ENCODE measurements at regions not wholly inside any gene's neighbourhood (a gene's known extent, or its start where the extent isn't known, plus 50 kb on each side); places are given as distances from the start of the nearest gene placed in this dataset.

DNA sequence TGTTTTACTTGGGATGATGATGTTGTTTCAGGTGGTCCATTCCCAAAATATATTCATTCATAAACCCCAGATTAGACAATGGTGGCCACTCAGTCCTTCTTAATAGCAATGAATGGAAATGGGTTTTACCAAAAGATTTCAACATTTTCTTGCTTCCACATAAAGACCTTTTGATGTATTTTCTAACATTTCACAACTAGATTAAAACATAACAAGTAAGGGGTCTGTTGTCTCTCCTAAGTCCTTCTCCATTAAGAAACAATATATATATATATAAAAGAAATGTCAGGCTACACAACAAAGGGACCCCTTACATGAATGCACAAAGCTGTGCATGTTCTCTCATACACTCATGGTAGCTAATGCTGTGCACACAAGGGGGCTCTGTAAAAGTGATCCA lies 176.4 kb downstream of the ANXA2 start:
- ChIA-PET CTCF (no interaction called here), POLR2A (no interaction called here)
- DNase-seq (ENCODE audit: extremely low spot score), result no peak
- TF ChIP-seq SUZ12 (IDR thresholded peaks at IDR 0.05), result no peak
- no peak for TF ChIP-seq TARDBP (IDR thresholded peaks at IDR 0.05)
- TF ChIP-seq BHLHE40 (IDR thresholded peaks at IDR 0.05; ENCODE audit: borderline replicate concordance), result no peak
- no peak for TF ChIP-seq ZNF384 (IDR thresholded peaks at IDR 0.05)
- TF ChIP-seq NFRKB (IDR thresholded peaks at IDR 0.05), result no peak
- no peak for TF ChIP-seq ARNT (IDR thresholded peaks at IDR 0.05)
- TF ChIP-seq SP1 (IDR thresholded peaks at IDR 0.05), result no peak

DNA sequence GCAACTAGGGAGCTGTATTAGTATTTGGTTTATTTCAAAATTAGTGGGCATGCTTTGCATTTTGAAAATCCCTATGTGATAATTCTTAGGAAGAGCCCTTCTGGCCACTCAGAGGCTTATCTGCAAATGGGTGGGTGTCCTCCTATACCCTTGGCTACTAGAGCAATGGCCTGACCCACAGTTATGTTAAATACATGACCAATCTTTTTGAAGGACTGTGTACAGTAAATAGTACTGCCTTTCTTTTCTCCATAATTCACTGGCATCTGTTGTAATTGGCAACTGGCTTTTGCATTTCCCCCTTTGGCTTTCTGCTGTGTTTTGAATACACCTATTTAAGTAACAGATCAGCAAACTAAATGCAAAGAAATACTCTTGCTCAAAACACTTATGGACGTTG lies 175.4 kb downstream of the ANXA2 start:
- CTCF ChIA-PET, result no interaction called here
- POLR2A ChIA-PET, result no interaction called here
- TF ChIP-seq HDGF (IDR thresholded peaks at IDR 0.05; ENCODE audit: borderline replicate concordance), result no peak
- no peak for TF ChIP-seq ELF4 (IDR thresholded peaks at IDR 0.05)
- TF ChIP-seq CTBP1 (IDR thresholded peaks at IDR 0.05; ENCODE audit: borderline replicate concordance), result no peak
- no peak for TF ChIP-seq TARDBP (IDR thresholded peaks at IDR 0.05)
- TF ChIP-seq FOXK2 (IDR thresholded peaks at IDR 0.05), result no peak
- TF ChIP-seq LEF1 (IDR thresholded peaks at IDR 0.05; ENCODE audit: borderline replicate concordance), result no peak
- TF ChIP-seq FOXM1 (IDR thresholded peaks at IDR 0.05; ENCODE audit: borderline replicate concordance), result no peak
- TF ChIP-seq ARNT (IDR thresholded peaks at IDR 0.05), result no peak
- TF ChIP-seq L3MBTL2 (conservative IDR thresholded peaks at IDR 0.05), result no peak
- no peak for TF ChIP-seq ZNF384 (IDR thresholded peaks at IDR 0.05)
- no peak for TF ChIP-seq NFRKB (IDR thresholded peaks at IDR 0.05)
- TF ChIP-seq SUZ12 (IDR thresholded peaks at IDR 0.05), result no peak
- TF ChIP-seq FOXA1 (IDR thresholded peaks at IDR 0.05), result no peak
- no peak for TF ChIP-seq SP1 (IDR thresholded peaks at IDR 0.05)
- TF ChIP-seq BHLHE40 (IDR thresholded peaks at IDR 0.05; ENCODE audit: borderline replicate concordance), result no peak
- TF ChIP-seq, protein P1, sequence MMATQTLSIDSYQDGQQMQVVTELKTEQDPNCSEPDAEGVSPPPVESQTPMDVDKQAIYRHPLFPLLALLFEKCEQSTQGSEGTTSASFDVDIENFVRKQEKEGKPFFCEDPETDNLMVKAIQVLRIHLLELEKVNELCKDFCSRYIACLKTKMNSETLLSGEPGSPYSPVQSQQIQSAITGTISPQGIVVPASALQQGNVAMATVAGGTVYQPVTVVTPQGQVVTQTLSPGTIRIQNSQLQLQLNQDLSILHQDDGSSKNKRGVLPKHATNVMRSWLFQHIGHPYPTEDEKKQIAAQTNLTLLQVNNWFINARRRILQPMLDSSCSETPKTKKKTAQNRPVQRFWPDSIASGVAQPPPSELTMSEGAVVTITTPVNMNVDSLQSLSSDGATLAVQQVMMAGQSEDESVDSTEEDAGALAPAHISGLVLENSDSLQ (IDR thresholded peaks at IDR 0.05), result no peak
- DNase-seq (ENCODE audit: extremely low spot score), result no peak

GRCh38 chr15:60223176-60223575 lies 174.6 kb downstream of the ANXA2 start:
- ChIA-PET CTCF (interaction anchor here (0.6 kb wide), 2 partner anchors 10 to 25 kb away, joined by 3 read pairs; no protein-coding TSS in a partner anchor), POLR2A (no interaction called here)
- no peak for DNase-seq (ENCODE audit: extremely low spot score)
- TF ChIP-seq ZNF384 (IDR thresholded peaks at IDR 0.05) (no peak), ELF4 (IDR thresholded peaks at IDR 0.05) (no peak), FOXK2 (IDR thresholded peaks at IDR 0.05) (no peak), CTBP1 (IDR thresholded peaks at IDR 0.05; ENCODE audit: borderline replicate concordance) (no peak), LEF1 (IDR thresholded peaks at IDR 0.05; ENCODE audit: borderline replicate concordance) (no peak), ARNT (IDR thresholded peaks at IDR 0.05) (no peak), SP1 (IDR thresholded peaks at IDR 0.05) (no peak), NFRKB (IDR thresholded peaks at IDR 0.05) (no peak), HDGF (IDR thresholded peaks at IDR 0.05; ENCODE audit: borderline replicate concordance) (no peak)
- TF ChIP-seq, protein P1 (IDR thresholded peaks at IDR 0.05), result no peak

DNA sequence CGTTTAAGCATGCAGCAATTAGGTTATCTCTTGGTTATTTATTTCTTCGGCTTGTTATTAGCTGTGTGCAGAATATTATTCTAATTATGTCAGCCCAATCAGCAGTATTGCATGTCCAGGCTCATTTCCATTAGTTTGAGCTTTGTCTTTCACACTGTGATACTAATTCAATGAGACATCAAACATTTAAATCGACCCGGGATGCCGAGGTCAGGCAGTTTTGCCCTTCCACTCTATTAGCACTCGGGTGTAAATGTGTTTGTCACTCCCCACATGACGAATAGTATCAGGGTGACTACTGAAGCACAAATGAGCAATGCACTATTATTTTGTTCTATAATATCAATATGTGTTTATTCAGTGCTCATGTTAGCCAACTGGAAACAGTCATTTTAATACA lies 170.9 kb downstream of the ANXA2 start:
- TF ChIP-seq FOXA1 (IDR thresholded peaks at IDR 0.05), result no peak
- ChIA-PET CTCF (no interaction called here), POLR2A (no interaction called here)
- no peak for DNase-seq (ENCODE audit: extremely low spot score)

DNA sequence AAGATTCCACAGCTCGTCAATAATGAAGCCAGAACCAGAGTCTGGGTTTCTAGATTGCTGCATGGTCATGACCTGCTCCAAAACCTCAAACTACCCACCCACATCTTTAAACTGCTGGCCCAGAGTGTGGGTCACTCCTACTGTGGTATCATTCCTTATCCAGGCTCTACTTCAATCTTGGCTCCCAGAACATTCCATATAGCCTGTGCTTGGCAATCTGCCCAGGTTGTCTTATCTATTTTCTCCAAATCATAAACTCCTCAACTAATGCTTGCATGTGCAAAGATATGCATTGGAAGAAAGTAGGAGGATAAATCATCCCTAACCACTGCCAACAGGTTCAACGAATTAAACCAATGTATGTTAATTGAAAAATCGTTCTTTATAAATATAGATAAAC lies 169.7 kb downstream of the ANXA2 start:
- ChIA-PET POLR2A (no interaction called here), CTCF (no interaction called here)
- TF ChIP-seq TARDBP (IDR thresholded peaks at IDR 0.05) (no peak), SP1 (IDR thresholded peaks at IDR 0.05) (no peak), SUZ12 (IDR thresholded peaks at IDR 0.05) (no peak), ELF4 (IDR thresholded peaks at IDR 0.05) (no peak), ZNF384 (IDR thresholded peaks at IDR 0.05) (no peak), HDGF (IDR thresholded peaks at IDR 0.05; ENCODE audit: borderline replicate concordance) (no peak), BHLHE40 (IDR thresholded peaks at IDR 0.05; ENCODE audit: borderline replicate concordance) (no peak), FOXM1 (IDR thresholded peaks at IDR 0.05; ENCODE audit: borderline replicate concordance) (no peak), CTBP1 (IDR thresholded peaks at IDR 0.05; ENCODE audit: borderline replicate concordance) (no peak), FOXA1 (IDR thresholded peaks at IDR 0.05) (no peak), NFRKB (IDR thresholded peaks at IDR 0.05) (no peak), ARNT (IDR thresholded peaks at IDR 0.05) (no peak), FOXK2 (IDR thresholded peaks at IDR 0.05) (no peak), L3MBTL2 (conservative IDR thresholded peaks at IDR 0.05) (no peak)
- TF ChIP-seq, protein P1 (IDR thresholded peaks at IDR 0.05), result no peak
- no peak for DNase-seq (ENCODE audit: extremely low spot score)

DNA sequence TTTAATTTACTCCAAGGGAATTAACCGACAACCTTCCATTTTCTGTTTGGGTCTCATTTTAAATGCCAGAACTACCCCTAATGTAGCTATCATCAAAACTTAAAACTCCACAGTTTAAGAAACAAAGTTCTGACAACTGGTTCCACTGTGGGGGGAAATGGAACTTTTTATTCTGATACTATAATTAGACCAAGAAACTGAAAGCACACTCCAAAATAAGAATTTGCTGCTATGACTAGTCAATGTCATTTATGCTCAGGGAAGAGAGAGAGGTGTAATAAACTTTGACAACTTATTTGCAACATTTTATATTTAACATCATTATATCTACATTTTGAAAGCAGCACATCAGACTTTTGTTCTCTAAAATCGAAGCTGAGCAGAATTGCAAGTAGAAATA lies 169.2 kb downstream of the ANXA2 start:
- DNase-seq (ENCODE audit: extremely low spot score), result no peak
- ChIA-PET CTCF (no interaction called here), POLR2A (no interaction called here)
- no peak for TF ChIP-seq LEF1 (IDR thresholded peaks at IDR 0.05; ENCODE audit: borderline replicate concordance)
- TF ChIP-seq, protein P1 (IDR thresholded peaks at IDR 0.05), result no peak
- no peak for TF ChIP-seq CTBP1 (IDR thresholded peaks at IDR 0.05; ENCODE audit: borderline replicate concordance)
- no peak for TF ChIP-seq HDGF (IDR thresholded peaks at IDR 0.05; ENCODE audit: borderline replicate concordance)
- no peak for TF ChIP-seq ELF4 (IDR thresholded peaks at IDR 0.05)
- TF ChIP-seq NFRKB (IDR thresholded peaks at IDR 0.05), result no peak
